GM23248 (cell line): ENCODE measurements at regions not wholly inside any gene's neighbourhood (a gene's known extent, or its start where the extent isn't known, plus 50 kb on each side); places are given as distances from the start of the nearest gene placed in this dataset.
"Not testable (repeated sequence)": the region's sequence is repeated elsewhere in the genome, so short reads cannot be mapped to it uniquely, and the experiment has no call there.

Source experiments
- DNase-seq: peaks from one replicate; pipeline ENCODE4 v3.0.0-alpha.2; 2015
- H2AFZ ChIP-seq: fragments of 200-600 bp; sonication (generic); 2 replicates; pipeline ENCODE4 v1.6.1; 2016; ENCODE audit warnings: antibody characterized with exemption
- H3F3A ChIP-seq: fragments of 200-600 bp; sonication (generic); 2 replicates; pipeline ENCODE4 v1.6.1; 2016; ENCODE audit warnings: mild to moderate bottlenecking, antibody characterized with exemption, mixed run types; ENCODE audit not compliant: insufficient read depth
- H3K27ac ChIP-seq: fragments of 200-600 bp; sonication (generic); 2 replicates; pipeline ENCODE4 v1.5.1; 2016; ENCODE audit warnings: mild to moderate bottlenecking
- H3K27me3 ChIP-seq: fragments of 200-600 bp; sonication (generic); replicated peaks from 2 replicates; pipeline ENCODE4 v1.6.1; 2016; ENCODE audit warnings: mild to moderate bottlenecking; ENCODE audit not compliant: insufficient read depth
- H3K36me3 ChIP-seq: fragments of 200-600 bp; sonication (generic); 2 replicates; pipeline ENCODE4 v1.6.1; 2016; ENCODE audit warnings: low read depth, mild to moderate bottlenecking
- H3K4me1 ChIP-seq: fragments of 200-600 bp; sonication (generic); 2 replicates; pipeline ENCODE4 v1.6.1; 2016; ENCODE audit warnings: mild to moderate bottlenecking; ENCODE audit not compliant: insufficient read depth
- H3K4me2 ChIP-seq: fragments of 200-600 bp; sonication (generic); one replicate; pipeline ENCODE4 v1.6.1; 2016; ENCODE audit warnings: mild to moderate bottlenecking; ENCODE audit not compliant: unreplicated experiment
- H3K4me3 ChIP-seq: fragments of 200-600 bp; sonication (generic); 2 replicates; pipeline ENCODE4 v1.5.1; 2016; ENCODE audit warnings: mild to moderate bottlenecking
- H3K79me2 ChIP-seq: fragments of 200-600 bp; sonication (generic); 2 replicates; pipeline ENCODE4 v1.6.1; 2016; ENCODE audit warnings: mild to moderate bottlenecking; ENCODE audit not compliant: insufficient read depth
- H3K9ac ChIP-seq: fragments of 200-600 bp; sonication (generic); 2 replicates; pipeline ENCODE4 v1.6.1; 2016; ENCODE audit warnings: mild to moderate bottlenecking
- H3K9me2 ChIP-seq: fragments of 200-600 bp; sonication (generic); 2 replicates; pipeline ENCODE4 v1.6.1; 2016; ENCODE audit warnings: mixed run types, mild to moderate bottlenecking, moderate library complexity; ENCODE audit not compliant: insufficient read depth
- H3K9me3 ChIP-seq: fragments of 200-600 bp; sonication (generic); one replicate; pipeline ENCODE4 v1.6.1; 2017; ENCODE audit warnings: low read depth
- H4K20me1 ChIP-seq: fragments of 200-600 bp; sonication (generic); 2 replicates; pipeline ENCODE4 v1.6.0; 2016; ENCODE audit not compliant: insufficient read depth
- WGBS, 2 experiments: methylation state at CpG; one replicate each; pipeline ENCODE4 v1.1.6; 2015 to 2017; ENCODE audit warnings: low lambda C conversion rate in 2 of 2, low coverage in 1 of 2; ENCODE audit errors: missing lambda C conversion rate in 2 of 2; 5-methylcytosine and 5-hydroxymethylcytosine counted together
- in situ Hi-C: fragments of 300-500 bp; cut with MboI; formaldehyde crosslinking; loops from 2 replicates; pipeline ENCODE4 v1.15.0; 2020

DNA sequence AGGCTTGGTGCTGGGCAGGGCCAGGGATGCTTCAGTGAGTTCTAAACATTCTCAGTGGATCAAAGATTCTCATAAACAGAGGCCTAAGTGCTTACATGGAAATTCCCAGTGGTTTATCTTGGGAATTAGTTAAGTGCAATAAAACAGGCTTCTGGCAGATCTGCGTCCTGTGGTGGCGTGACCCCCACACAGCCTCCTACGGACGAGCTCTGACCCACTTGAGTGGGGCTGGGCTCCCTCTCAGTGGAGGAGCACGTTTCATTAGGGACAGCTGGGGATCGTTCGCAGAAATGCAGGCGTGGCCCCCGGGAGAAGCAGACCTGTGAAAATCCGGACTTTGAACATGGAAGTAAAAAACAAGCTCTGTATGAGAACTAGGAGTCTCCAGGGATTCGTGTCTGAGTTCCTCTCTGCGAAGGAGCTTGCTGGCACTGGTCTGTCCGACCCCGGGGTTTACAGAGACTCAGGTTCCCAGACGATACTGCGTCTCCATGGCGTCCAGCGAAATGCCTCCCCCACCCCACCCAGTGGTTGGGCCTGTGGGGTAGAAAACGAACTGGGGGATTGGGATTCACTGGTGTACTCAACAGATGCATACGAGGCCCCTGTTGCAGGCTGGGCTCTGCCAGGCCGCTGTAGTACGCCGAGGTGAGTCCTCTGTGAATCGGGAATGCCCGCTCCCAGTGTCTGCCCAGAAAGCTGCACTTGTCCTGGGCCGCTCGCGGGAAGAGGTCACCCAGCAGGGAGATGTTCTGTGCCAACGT, 117.6 kb downstream of the NPIPB11 start:
- H3K4me2 ChIP-seq, H3K27me3 ChIP-seq, H3F3A ChIP-seq, H3K9ac ChIP-seq, H3K36me3 ChIP-seq, H3K9me3 ChIP-seq, H3K79me2 ChIP-seq, DNase-seq, H2AFZ ChIP-seq, H3K4me1 ChIP-seq, H3K4me3 ChIP-seq, H3K9me2 ChIP-seq, H3K27ac ChIP-seq, in situ Hi-C loops, H4K20me1 ChIP-seq: not testable (repeated sequence)
- 78 to 79% methylated on average over 25 to 29 of the region's 29 CpGs for WGBS, 2 experiments

DNA sequence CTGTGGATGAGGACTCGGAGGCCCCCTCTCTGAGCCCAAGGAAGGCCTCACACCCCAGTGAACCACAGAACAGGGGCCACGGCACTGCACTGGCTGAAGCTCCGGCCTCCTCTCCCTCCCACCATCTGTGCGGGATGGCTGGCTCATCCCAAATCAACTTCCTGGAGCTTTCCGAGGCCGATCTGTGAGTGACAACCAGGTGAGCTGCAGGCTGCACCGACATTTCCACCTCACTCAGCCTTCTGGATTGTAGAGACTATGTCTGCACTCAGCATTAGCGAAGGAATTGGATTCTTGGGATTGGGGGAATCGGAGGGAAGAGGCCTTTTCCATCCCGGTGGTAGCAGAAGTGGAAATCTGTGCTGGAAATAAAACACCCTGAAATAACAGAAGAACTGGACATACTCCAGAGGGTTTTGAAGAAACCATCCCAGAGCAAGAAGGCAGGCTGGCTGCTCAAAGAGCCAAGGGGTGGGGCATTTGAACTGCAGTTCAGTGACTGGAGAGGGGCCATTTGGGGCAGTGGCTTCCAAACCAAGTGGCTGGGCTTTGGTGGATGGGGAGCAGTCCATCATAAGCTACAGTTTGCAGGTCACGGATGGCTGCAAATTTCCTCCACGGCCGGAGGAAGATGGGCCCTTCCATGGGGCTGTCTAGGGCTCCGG, 118.5 kb downstream of the NPIPB11 start:
- H3K9ac ChIP-seq, H2AFZ ChIP-seq, H3K9me2 ChIP-seq, H3K27me3 ChIP-seq, H3K4me2 ChIP-seq, H3K4me3 ChIP-seq, in situ Hi-C loops, H3F3A ChIP-seq, H3K27ac ChIP-seq, H4K20me1 ChIP-seq, H3K79me2 ChIP-seq, H3K4me1 ChIP-seq, H3K36me3 ChIP-seq, H3K9me3 ChIP-seq: not testable (repeated sequence)
- 57 to 60% methylated on average over 14 of the region's 14 CpGs for WGBS, 2 experiments
- peak; percentile 18 for DNase-seq

- H3K27me3 ChIP-seq, H4K20me1 ChIP-seq, H3K9me2 ChIP-seq, H3K9ac ChIP-seq, H3K4me3 ChIP-seq, H3F3A ChIP-seq, DNase-seq, H2AFZ ChIP-seq, H3K36me3 ChIP-seq, H3K4me2 ChIP-seq, in situ Hi-C loops, H3K4me1 ChIP-seq, H3K79me2 ChIP-seq, H3K27ac ChIP-seq, H3K9me3 ChIP-seq: not testable (repeated sequence)
- 90 to 95% methylated on average over 3 to 5 of the region's 5 CpGs for WGBS, 2 experiments
These were observed 119.3 kb downstream of the NPIPB11 start for GRCh38 chr16:29287246-29287645.

DNA sequence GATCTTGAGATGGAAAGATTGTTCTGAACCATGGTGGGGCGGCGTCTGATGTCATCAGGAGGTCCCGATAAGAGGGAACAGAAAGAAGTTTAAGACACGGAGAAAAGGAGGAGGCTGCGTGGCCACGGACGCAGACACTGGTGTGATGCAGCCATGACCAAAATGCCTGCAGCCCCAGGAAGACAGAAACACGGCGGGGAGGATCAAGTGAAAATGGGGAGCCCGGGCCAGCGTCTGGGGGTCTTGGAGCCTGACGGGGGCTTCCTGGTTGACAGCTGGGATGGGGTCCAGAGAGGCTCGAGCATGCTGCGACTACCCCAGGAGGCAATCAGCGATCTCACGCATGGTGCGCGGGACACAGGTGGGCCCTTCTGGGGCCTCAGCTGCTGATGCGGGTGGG, 119.7 kb downstream of the NPIPB11 start:
- H4K20me1 ChIP-seq, H3K27ac ChIP-seq, in situ Hi-C loops, H3K4me1 ChIP-seq, H3K4me3 ChIP-seq, H3K9ac ChIP-seq, H3K79me2 ChIP-seq, H2AFZ ChIP-seq, H3K4me2 ChIP-seq, H3F3A ChIP-seq, DNase-seq, H3K36me3 ChIP-seq, H3K9me2 ChIP-seq, H3K9me3 ChIP-seq, H3K27me3 ChIP-seq: not testable (repeated sequence)
- WGBS, 2 experiments: 91 to 93% methylated on average over 17 to 18 of the region's 19 CpGs

DNA sequence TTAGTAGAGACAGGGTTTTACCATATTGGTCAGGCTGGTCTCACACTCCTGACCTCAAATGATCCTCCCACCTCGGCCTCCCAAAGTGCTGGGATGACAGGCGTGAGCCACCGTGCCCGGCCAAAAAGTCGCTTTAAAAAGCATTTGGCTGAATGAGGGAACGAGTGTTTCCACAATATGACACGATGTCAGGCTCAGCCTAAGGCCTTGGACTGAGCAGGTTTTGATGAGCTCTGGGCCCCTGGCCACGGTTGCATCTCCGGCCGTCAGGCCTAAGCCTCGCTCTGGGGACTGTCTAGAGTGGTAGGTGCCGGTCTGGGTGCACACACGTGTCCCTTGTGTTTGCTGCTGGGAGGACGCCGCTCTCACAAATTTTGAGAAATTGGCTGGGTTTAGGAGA, 120.3 kb downstream of the NPIPB11 start:
- in situ Hi-C loops, H3K79me2 ChIP-seq, H2AFZ ChIP-seq, H3K9me3 ChIP-seq, H3K4me1 ChIP-seq, H3K9ac ChIP-seq, H3K9me2 ChIP-seq, H3K4me3 ChIP-seq, H3K27ac ChIP-seq, H4K20me1 ChIP-seq, H3K36me3 ChIP-seq, H3F3A ChIP-seq, H3K27me3 ChIP-seq, H3K4me2 ChIP-seq, DNase-seq: not testable (repeated sequence)
- 93 to 94% methylated on average over 15 of the region's 15 CpGs for WGBS, 2 experiments

DNA sequence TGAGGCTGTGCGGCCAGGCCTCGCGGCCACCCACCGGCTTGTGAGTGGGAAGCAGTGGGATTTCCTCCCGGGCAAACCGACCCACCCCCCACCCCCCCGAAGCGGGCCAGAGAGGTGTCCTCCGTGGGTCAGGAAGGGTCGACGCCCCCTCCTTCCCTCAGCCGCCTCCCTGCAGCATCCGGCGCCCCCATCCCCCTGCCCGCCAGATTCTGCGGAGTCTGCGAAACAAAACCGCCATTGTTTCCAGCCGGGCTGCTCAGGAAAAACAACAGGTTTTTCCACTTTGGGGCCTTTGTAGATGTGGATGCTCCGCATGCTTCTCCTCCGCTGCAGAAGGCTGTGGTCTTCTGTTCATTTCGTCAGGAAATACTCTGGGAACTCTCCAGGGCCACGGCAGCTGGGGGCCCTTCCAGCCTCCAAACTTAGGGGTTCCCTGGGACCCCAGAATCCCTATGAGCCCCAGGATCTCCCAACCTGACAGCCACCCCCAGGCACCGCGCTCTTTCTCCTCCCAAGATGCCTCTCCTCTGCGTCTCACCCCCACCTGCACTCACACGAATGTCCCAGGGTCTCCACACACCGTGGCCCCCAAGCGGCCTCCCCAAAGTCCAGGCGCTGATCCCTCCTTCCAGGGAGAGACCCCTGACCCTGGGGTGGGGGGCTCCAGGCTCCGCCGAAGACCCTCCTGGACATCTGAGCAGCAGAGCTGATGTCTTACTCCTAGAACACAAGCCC, 121.2 kb downstream of the NPIPB11 start:
- DNase-seq, H3K4me3 ChIP-seq, H3K4me1 ChIP-seq, H3K9ac ChIP-seq, H3K27me3 ChIP-seq, H3K36me3 ChIP-seq, in situ Hi-C loops, H3K27ac ChIP-seq, H2AFZ ChIP-seq, H3F3A ChIP-seq, H3K79me2 ChIP-seq, H3K4me2 ChIP-seq, H3K9me3 ChIP-seq, H3K9me2 ChIP-seq, H4K20me1 ChIP-seq: not testable (repeated sequence)
- WGBS, 2 experiments: 65 to 74% methylated on average over 13 to 32 of the region's 32 CpGs

- WGBS, 2 experiments: 74% methylated on average over 5 of the region's 5 CpGs
- H3K4me2 ChIP-seq, H3K36me3 ChIP-seq, H3K9ac ChIP-seq, H3K27ac ChIP-seq, in situ Hi-C loops, H3K4me1 ChIP-seq, H3K27me3 ChIP-seq, H3K9me2 ChIP-seq, H2AFZ ChIP-seq, H3K79me2 ChIP-seq, H3K9me3 ChIP-seq, H3K4me3 ChIP-seq, H4K20me1 ChIP-seq, H3F3A ChIP-seq: not testable (repeated sequence)
- DNase-seq: peak; percentile 13
These were observed 121.8 kb downstream of the NPIPB11 start for GRCh38 chr16:29284723-29285122.
